ENCODE measurements at regions not wholly inside any gene's neighbourhood (a gene's known extent, or its start where the extent isn't known, plus 50 kb on each side); places are given as distances from the start of the nearest gene placed in this dataset.
A peak's percentile ranks its signal among the peaks of the same experiment; 100 is the strongest.

DNA sequence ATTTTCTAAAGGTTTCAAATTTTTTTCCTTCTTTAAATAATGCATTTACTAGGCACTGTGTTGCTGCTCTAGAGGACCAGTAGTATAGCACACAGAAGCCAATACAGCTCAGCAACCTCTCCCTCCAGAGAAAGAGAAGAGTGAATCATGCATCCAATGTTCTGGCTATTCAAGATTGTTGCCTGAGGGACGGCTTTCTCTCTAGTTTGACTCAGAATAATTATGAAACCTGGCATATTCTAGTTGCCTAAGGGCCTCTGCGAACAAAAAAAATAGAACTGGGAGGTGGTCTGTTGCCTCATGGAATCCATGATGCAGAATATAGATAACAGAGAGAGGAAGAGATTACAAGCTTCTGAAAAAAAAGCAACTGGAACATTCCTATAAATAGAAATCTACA lies 1233.3 kb upstream of the PABPC4L start:
- Histone ChIP-seq H3K4me1 (ENCODE audit: insufficient read depth, low read length) (no peaks in the 10 kb centered on the region), H3K9me2 (replicated peaks; ENCODE audit: low read length) (no peaks in the 10 kb centered on the region), H3K4me3 (ENCODE audit: low read length) (no peak overlapping the region), H3K9ac (ENCODE audit: low read length) (no peak overlapping the region), H3K36me3 (ENCODE audit: low read depth, low read length) (no peaks in the 10 kb centered on the region), H3K9me3 (ENCODE audit: low read length) (no peaks in the 10 kb centered on the region), H3K4me2 (ENCODE audit: low read length) (no peak overlapping the region), H2AFZ (ENCODE audit: low read length) (no peak overlapping the region), H3K27me3 (ENCODE audit: low read length) (no peaks in the 10 kb centered on the region), H4K20me1 (ENCODE audit: low read length) (no peaks in the 10 kb centered on the region), H3K79me2 (ENCODE audit: low read length) (no peaks in the 10 kb centered on the region), H3K27ac (ENCODE audit: low read length) (no peak overlapping the region), H3F3A (ENCODE audit: low read length, unreplicated experiment) (no peaks in the 10 kb centered on the region)
- TF ChIP-seq EZH2phosphoT487 (IDR thresholded peaks at IDR 0.05; ENCODE audit: borderline replicate concordance, low read length) (no peak), EZH2 (IDR thresholded peaks at IDR 0.05; ENCODE audit: low read length, unreplicated experiment) (no peak)
- TF ChIP-seq, protein P1, sequence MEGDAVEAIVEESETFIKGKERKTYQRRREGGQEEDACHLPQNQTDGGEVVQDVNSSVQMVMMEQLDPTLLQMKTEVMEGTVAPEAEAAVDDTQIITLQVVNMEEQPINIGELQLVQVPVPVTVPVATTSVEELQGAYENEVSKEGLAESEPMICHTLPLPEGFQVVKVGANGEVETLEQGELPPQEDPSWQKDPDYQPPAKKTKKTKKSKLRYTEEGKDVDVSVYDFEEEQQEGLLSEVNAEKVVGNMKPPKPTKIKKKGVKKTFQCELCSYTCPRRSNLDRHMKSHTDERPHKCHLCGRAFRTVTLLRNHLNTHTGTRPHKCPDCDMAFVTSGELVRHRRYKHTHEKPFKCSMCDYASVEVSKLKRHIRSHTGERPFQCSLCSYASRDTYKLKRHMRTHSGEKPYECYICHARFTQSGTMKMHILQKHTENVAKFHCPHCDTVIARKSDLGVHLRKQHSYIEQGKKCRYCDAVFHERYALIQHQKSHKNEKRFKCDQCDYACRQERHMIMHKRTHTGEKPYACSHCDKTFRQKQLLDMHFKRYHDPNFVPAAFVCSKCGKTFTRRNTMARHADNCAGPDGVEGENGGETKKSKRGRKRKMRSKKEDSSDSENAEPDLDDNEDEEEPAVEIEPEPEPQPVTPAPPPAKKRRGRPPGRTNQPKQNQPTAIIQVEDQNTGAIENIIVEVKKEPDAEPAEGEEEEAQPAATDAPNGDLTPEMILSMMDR (conservative IDR thresholded peaks at IDR 0.05; ENCODE audit: low read depth, low read length) = no peak
- BruUV-seq (replicated peaks) = no TSS peak
- intact Hi-C loops (cut with micrococcal nuclease) = no loop called here
- DNase-seq (peak; percentile 1), ATAC-seq (no peak)
- ChIA-PET POLR2A (ENCODE audit: unreplicated experiment) (no interaction called here), CTCF (no interaction called here)

DNA sequence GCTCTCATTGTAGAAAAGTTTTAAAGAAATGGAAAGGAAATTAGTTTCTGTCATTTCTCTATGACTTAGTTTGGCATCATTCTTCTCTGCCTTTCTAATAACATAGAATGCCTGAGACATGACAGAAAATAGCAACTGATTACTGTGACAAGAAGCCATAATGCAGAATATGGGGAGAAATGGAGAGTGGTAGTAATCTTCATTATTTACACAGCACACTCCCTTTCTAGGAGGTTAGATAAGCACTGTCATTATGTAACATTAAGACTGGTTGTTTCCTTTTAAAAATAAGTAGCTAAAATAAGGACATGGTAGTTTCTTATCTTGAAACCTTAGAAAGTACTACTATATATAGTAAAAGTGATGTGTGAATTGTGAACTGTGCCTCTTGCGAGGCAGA lies 1227.9 kb upstream of the PABPC4L start:
- Histone ChIP-seq H3K9me2 (replicated peaks; ENCODE audit: low read length) (no peaks in the 10 kb centered on the region), H3K36me3 (ENCODE audit: low read depth, low read length) (no peaks in the 10 kb centered on the region), H3K9ac (ENCODE audit: low read length) (no peak overlapping the region), H4K20me1 (ENCODE audit: low read length) (no peaks in the 10 kb centered on the region), H3K79me2 (ENCODE audit: low read length) (no peaks in the 10 kb centered on the region), H3K4me2 (ENCODE audit: low read length) (no peak overlapping the region), H2AFZ (ENCODE audit: low read length) (no peak overlapping the region), H3K4me1 (ENCODE audit: insufficient read depth, low read length) (no peaks in the 10 kb centered on the region), H3K27ac (ENCODE audit: low read length) (no peak overlapping the region), H3K9me3 (ENCODE audit: low read length) (no peaks in the 10 kb centered on the region), H3K4me3 (ENCODE audit: low read length) (no peak overlapping the region), H3K27me3 (ENCODE audit: low read length) (no peaks in the 10 kb centered on the region), H3F3A (ENCODE audit: low read length, unreplicated experiment) (no peaks in the 10 kb centered on the region)
- DNase-seq = no peak
- no peak for ATAC-seq
- CTCF ChIA-PET = no interaction called here
- BruUV-seq (replicated peaks) = no TSS peak
- POLR2A ChIA-PET (ENCODE audit: unreplicated experiment) = no interaction called here
- TF ChIP-seq EZH2phosphoT487 (IDR thresholded peaks at IDR 0.05; ENCODE audit: borderline replicate concordance, low read length) = no peak
- no peak for TF ChIP-seq EZH2 (IDR thresholded peaks at IDR 0.05; ENCODE audit: low read length, unreplicated experiment)
- TF ChIP-seq, protein P1 (conservative IDR thresholded peaks at IDR 0.05; ENCODE audit: low read depth, low read length) = no peak
- intact Hi-C loops (cut with micrococcal nuclease) = no loop called here

- no TSS peak for BruUV-seq (replicated peaks)
- Histone ChIP-seq H3K4me2 (ENCODE audit: low read length) (no peak overlapping the region), H3K4me1 (ENCODE audit: insufficient read depth, low read length) (no peaks in the 10 kb centered on the region), H3K9me2 (replicated peaks; ENCODE audit: low read length) (no peaks in the 10 kb centered on the region), H3K36me3 (ENCODE audit: low read depth, low read length) (no peaks in the 10 kb centered on the region), H3K9ac (ENCODE audit: low read length) (no peak overlapping the region), H3K4me3 (ENCODE audit: low read length) (no peak overlapping the region), H3K9me3 (ENCODE audit: low read length) (no peaks in the 10 kb centered on the region), H3F3A (ENCODE audit: low read length, unreplicated experiment) (no peaks in the 10 kb centered on the region), H4K20me1 (ENCODE audit: low read length) (no peaks in the 10 kb centered on the region), H2AFZ (ENCODE audit: low read length) (no peak overlapping the region), H3K79me2 (ENCODE audit: low read length) (no peaks in the 10 kb centered on the region), H3K27ac (ENCODE audit: low read length) (no peak overlapping the region), H3K27me3 (ENCODE audit: low read length) (no peaks in the 10 kb centered on the region)
- intact Hi-C loops (cut with micrococcal nuclease) = no loop called here
- TF ChIP-seq EZH2 (IDR thresholded peaks at IDR 0.05; ENCODE audit: low read length, unreplicated experiment) = no peak
- TF ChIP-seq, protein P1 (conservative IDR thresholded peaks at IDR 0.05; ENCODE audit: low read depth, low read length) = peak; percentile 64
- no peak for TF ChIP-seq EZH2phosphoT487 (IDR thresholded peaks at IDR 0.05; ENCODE audit: borderline replicate concordance, low read length)
- ChIA-PET POLR2A (ENCODE audit: unreplicated experiment) (no interaction called here), CTCF (no interaction called here)
- DNase-seq (peak; percentile 37), ATAC-seq (peak; percentile 37; the same call in 1 of the 2 replicates)
Measured at GRCh38 chr4:135418353-135418752, 1216.8 kb upstream of the PABPC4L start.

Measured in PC-3 (cell line).